ENCODE measurements at regions not wholly inside any gene's neighbourhood (a gene's known extent, or its start where the extent isn't known, plus 50 kb on each side); places are given as distances from the start of the nearest gene placed in this dataset.

DNA sequence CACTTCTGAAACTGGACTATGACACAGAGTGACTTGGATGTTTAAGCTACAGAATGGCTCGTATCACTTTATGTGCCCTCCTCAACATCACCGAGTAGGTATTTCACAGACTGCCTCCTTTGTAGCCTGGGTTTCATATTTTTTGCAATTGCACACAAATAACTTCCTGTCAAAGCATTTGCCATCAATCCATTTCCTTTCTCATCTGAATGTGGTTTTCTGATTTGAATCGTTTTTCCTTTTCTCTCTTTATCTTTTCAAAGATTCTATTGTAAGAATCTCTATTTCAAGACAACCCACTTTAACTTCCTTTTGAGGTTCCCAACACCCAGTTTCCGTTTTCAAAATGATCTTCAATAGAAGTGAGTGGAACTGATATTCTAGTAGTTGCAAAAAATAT is 563.8 kb upstream of the ARRDC3 start:
- no peak for TF ChIP-seq FOXM1 (IDR thresholded peaks at IDR 0.05; ENCODE audit: borderline replicate concordance, low read depth)
- no peak for TF ChIP-seq ZBTB7A (IDR thresholded peaks at IDR 0.05; ENCODE audit: low read depth)
- no peak for TF ChIP-seq RAD21 (IDR thresholded peaks at IDR 0.05; ENCODE audit: low read depth)
- TF ChIP-seq, protein P1, sequence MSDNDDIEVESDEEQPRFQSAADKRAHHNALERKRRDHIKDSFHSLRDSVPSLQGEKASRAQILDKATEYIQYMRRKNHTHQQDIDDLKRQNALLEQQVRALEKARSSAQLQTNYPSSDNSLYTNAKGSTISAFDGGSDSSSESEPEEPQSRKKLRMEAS (IDR thresholded peaks at IDR 0.05): no peak
- TF ChIP-seq USF1 (IDR thresholded peaks at IDR 0.05): no peak
- no peak for TF ChIP-seq EP300 (IDR thresholded peaks at IDR 0.05; ENCODE audit: borderline replicate concordance)

- TF ChIP-seq FOXM1 (IDR thresholded peaks at IDR 0.05; ENCODE audit: borderline replicate concordance, low read depth) (no peak), CEBPB (IDR thresholded peaks at IDR 0.05) (no peak), EP300 (IDR thresholded peaks at IDR 0.05; ENCODE audit: borderline replicate concordance) (no peak), NFIC (IDR thresholded peaks at IDR 0.05) (no peak), EGR1 (IDR thresholded peaks at IDR 0.05) (no peak), TCF12 (IDR thresholded peaks at IDR 0.05; ENCODE audit: low read depth) (no peak), ZBTB7A (IDR thresholded peaks at IDR 0.05; ENCODE audit: low read depth) (no peak), YY1 (IDR thresholded peaks at IDR 0.05; ENCODE audit: low read depth) (no peak), CREB1 (IDR thresholded peaks at IDR 0.05; ENCODE audit: low read depth) (no peak), USF1 (IDR thresholded peaks at IDR 0.05) (no peak), TAF1 (IDR thresholded peaks at IDR 0.05; ENCODE audit: low read depth) (no peak), RAD21 (IDR thresholded peaks at IDR 0.05; ENCODE audit: low read depth) (no peak), TEAD4 (IDR thresholded peaks at IDR 0.05) (no peak)
- TF ChIP-seq, protein P2, sequence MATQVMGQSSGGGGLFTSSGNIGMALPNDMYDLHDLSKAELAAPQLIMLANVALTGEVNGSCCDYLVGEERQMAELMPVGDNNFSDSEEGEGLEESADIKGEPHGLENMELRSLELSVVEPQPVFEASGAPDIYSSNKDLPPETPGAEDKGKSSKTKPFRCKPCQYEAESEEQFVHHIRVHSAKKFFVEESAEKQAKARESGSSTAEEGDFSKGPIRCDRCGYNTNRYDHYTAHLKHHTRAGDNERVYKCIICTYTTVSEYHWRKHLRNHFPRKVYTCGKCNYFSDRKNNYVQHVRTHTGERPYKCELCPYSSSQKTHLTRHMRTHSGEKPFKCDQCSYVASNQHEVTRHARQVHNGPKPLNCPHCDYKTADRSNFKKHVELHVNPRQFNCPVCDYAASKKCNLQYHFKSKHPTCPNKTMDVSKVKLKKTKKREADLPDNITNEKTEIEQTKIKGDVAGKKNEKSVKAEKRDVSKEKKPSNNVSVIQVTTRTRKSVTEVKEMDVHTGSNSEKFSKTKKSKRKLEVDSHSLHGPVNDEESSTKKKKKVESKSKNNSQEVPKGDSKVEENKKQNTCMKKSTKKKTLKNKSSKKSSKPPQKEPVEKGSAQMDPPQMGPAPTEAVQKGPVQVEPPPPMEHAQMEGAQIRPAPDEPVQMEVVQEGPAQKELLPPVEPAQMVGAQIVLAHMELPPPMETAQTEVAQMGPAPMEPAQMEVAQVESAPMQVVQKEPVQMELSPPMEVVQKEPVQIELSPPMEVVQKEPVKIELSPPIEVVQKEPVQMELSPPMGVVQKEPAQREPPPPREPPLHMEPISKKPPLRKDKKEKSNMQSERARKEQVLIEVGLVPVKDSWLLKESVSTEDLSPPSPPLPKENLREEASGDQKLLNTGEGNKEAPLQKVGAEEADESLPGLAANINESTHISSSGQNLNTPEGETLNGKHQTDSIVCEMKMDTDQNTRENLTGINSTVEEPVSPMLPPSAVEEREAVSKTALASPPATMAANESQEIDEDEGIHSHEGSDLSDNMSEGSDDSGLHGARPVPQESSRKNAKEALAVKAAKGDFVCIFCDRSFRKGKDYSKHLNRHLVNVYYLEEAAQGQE (IDR thresholded peaks at IDR 0.05; ENCODE audit: low read depth): no peak
- TF ChIP-seq, protein P1 (IDR thresholded peaks at IDR 0.05): no peak
Measured at GRCh38 chr5:91941588-91941987, 558.5 kb upstream of the ARRDC3 start.

DNA sequence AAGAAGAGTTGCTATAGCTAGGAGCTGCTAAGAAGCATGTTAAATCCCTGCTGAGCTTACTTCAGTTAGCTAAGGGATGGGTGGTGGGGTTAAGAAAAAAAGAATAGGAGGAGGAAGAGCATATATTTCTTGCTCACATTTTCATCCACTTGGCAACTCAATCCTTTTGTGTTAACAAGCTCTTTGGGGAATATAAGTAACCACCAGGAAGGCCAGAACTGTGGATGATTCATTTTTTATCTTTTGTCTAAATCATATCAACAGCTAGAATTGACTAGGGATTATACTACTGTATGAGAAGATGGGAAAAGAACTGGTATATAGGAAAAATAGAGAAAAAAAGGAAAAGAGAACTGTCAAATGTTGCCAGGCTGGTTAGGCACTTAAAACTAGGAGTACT is 555.3 kb upstream of the ARRDC3 start:
- TF ChIP-seq, protein P1 (IDR thresholded peaks at IDR 0.05): no peak
- no peak for TF ChIP-seq EGR1 (IDR thresholded peaks at IDR 0.05)
- TF ChIP-seq CREB1 (IDR thresholded peaks at IDR 0.05; ENCODE audit: low read depth): no peak
- no peak for TF ChIP-seq CEBPB (IDR thresholded peaks at IDR 0.05)

- TF ChIP-seq EP300 (IDR thresholded peaks at IDR 0.05; ENCODE audit: borderline replicate concordance): no peak
Measured at GRCh38 chr5:91937121-91937520, 554.0 kb upstream of the ARRDC3 start.

- TF ChIP-seq TCF12 (IDR thresholded peaks at IDR 0.05; ENCODE audit: low read depth) (no peak), EGR1 (IDR thresholded peaks at IDR 0.05) (no peak), CEBPB (IDR thresholded peaks at IDR 0.05) (no peak), ZBTB7A (IDR thresholded peaks at IDR 0.05; ENCODE audit: low read depth) (no peak), CREB1 (IDR thresholded peaks at IDR 0.05; ENCODE audit: low read depth) (no peak), TAF1 (IDR thresholded peaks at IDR 0.05; ENCODE audit: low read depth) (no peak), FOXM1 (IDR thresholded peaks at IDR 0.05; ENCODE audit: borderline replicate concordance, low read depth) (no peak), TEAD4 (IDR thresholded peaks at IDR 0.05) (no peak), YY1 (IDR thresholded peaks at IDR 0.05; ENCODE audit: low read depth) (no peak), NFIC (IDR thresholded peaks at IDR 0.05) (no peak), RAD21 (IDR thresholded peaks at IDR 0.05; ENCODE audit: low read depth) (no peak), USF1 (IDR thresholded peaks at IDR 0.05) (no peak), EP300 (IDR thresholded peaks at IDR 0.05; ENCODE audit: borderline replicate concordance) (no peak)
- TF ChIP-seq, protein P1 (IDR thresholded peaks at IDR 0.05): no peak
- TF ChIP-seq, protein P2 (IDR thresholded peaks at IDR 0.05; ENCODE audit: low read depth): no peak
Measured at GRCh38 chr5:91929522-91929817, 546.4 kb upstream of the ARRDC3 start.
